ENCODE measurements at regions not wholly inside any gene's neighbourhood (a gene's known extent, or its start where the extent isn't known, plus 50 kb on each side); places are given as distances from the start of the nearest gene placed in this dataset.

DNA sequence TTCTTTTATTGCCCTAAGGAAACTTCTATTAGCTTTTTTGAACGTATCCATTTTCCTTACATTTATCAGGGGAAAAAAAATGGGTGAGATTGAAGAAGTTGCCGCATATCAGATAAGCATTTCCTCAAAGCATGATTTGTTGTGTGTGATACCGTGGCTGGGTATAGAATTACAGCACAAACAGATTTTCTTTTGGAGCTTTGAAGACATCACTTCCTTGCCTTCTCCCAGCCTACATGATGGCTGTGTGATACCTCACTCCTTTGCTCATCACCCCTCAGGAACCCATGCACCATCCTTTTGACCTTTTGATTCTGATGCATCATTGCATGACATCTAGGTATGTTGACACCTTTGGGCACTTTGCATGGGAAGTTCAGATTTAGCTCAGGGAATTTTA lies 1155.3 kb downstream of the BRD1 start:
- H3K27ac ChIP-seq, result no peak overlapping the region
- no peaks in the 10 kb centered on the region for H3K9me3 ChIP-seq (ENCODE audit: low read depth)
- H3K4me3 ChIP-seq, result no peak overlapping the region
- no peaks in the 10 kb centered on the region for H3K27me3 ChIP-seq
- TF ChIP-seq CTCF (IDR thresholded peaks at IDR 0.05; ENCODE audit: low read depth, low read length), result no peak
- DNase-seq (ENCODE audit: low read depth in 1 of 2, low spot score in 1 of 2), result no peak
- H3K36me3 ChIP-seq, result no peaks in the 10 kb centered on the region
- H3K4me1 ChIP-seq (ENCODE audit: low read depth), result no peaks in the 10 kb centered on the region

- H3K27me3 ChIP-seq, result no peaks in the 10 kb centered on the region
Observed at GRCh38 chr22:48670731-48671130, 1156.9 kb downstream of the BRD1 start.

DNA sequence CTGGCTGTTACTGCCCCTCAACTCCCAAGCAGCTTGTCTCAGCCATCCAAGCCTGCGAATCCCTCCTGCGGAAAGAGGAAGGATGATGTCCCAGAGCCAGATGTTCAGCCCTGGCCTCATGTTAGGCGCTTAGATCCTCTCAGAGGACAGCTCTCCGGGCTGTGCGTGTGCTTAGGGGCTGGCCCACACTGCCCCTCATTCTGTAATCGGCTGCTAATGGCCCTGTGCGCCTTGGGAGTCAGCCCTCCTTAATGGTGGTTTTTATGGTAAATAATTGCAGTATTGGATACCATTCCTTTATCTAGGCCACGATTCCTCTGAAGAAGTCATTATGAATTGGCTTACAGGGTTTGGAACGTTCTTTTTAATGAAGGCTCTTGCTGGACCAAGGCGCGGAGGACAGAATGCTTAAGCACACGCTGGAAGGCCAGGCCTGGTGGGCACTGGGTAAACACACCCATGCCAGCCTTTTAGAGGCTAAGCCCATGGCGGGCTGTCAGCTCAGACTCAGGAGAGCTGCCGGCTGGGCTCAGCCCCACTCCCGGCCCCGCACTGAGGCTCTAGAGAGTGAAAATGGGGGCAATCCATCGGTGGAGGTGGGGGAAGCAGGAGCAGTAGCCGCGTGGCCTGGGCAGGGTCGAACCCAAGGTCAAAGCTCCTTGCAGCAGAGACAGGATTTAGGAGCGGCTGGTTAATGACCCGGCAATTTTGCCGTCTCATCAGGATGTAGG lies 1157.5 kb downstream of the BRD1 start:
- no peaks in the 10 kb centered on the region for H3K9me3 ChIP-seq (ENCODE audit: low read depth)
- H3K36me3 ChIP-seq, result no peaks in the 10 kb centered on the region
- no peaks in the 10 kb centered on the region for H3K27me3 ChIP-seq
- no peak for DNase-seq (ENCODE audit: low read depth in 1 of 2, low spot score in 1 of 2)
- no peaks in the 10 kb centered on the region for H3K4me1 ChIP-seq (ENCODE audit: low read depth)
- H3K4me3 ChIP-seq, result no peak overlapping the region
- no peak for TF ChIP-seq CTCF (IDR thresholded peaks at IDR 0.05; ENCODE audit: low read depth, low read length)
- H3K27ac ChIP-seq, result no peak overlapping the region

More at GRCh38 chr22:48670731-48671130, 1156.9 kb downstream of the BRD1 start:
- Histone ChIP-seq H3K36me3 (no peaks in the 10 kb centered on the region), H3K4me1 (ENCODE audit: low read depth) (no peaks in the 10 kb centered on the region), H3K27ac (no peak overlapping the region), H3K9me3 (ENCODE audit: low read depth) (no peaks in the 10 kb centered on the region), H3K4me3 (no peak overlapping the region)
- no peak for TF ChIP-seq CTCF (IDR thresholded peaks at IDR 0.05; ENCODE audit: low read depth, low read length)
- DNase-seq (ENCODE audit: low read depth in 1 of 2, low spot score in 1 of 2), result no peak

GRCh38 chr22:48669226-48669625 lies 1158.4 kb downstream of the BRD1 start:
- DNase-seq (ENCODE audit: low read depth in 1 of 2, low spot score in 1 of 2), result no peak
- H3K4me3 ChIP-seq, result no peak overlapping the region
- no peaks in the 10 kb centered on the region for H3K4me1 ChIP-seq (ENCODE audit: low read depth)
- H3K36me3 ChIP-seq, result no peaks in the 10 kb centered on the region
- H3K27ac ChIP-seq, result no peak overlapping the region
- H3K27me3 ChIP-seq, result no peaks in the 10 kb centered on the region
- TF ChIP-seq CTCF (IDR thresholded peaks at IDR 0.05; ENCODE audit: low read depth, low read length), result no peak
- H3K9me3 ChIP-seq (ENCODE audit: low read depth), result no peaks in the 10 kb centered on the region

GRCh38 chr22:48667289-48667688 lies 1160.4 kb downstream of the BRD1 start:
- Histone ChIP-seq H3K27ac (no peak overlapping the region), H3K4me1 (ENCODE audit: low read depth) (no peaks in the 10 kb centered on the region), H3K9me3 (ENCODE audit: low read depth) (no peaks in the 10 kb centered on the region), H3K36me3 (no peaks in the 10 kb centered on the region), H3K27me3 (no peaks in the 10 kb centered on the region), H3K4me3 (no peak overlapping the region)
- TF ChIP-seq CTCF (IDR thresholded peaks at IDR 0.05; ENCODE audit: low read depth, low read length), result no peak
- no peak for DNase-seq (ENCODE audit: low read depth in 1 of 2, low spot score in 1 of 2)
